ENCODE measurements at regions not wholly inside any gene's neighbourhood (a gene's known extent, or its start where the extent isn't known, plus 50 kb on each side); places are given as distances from the start of the nearest gene placed in this dataset.

DNA sequence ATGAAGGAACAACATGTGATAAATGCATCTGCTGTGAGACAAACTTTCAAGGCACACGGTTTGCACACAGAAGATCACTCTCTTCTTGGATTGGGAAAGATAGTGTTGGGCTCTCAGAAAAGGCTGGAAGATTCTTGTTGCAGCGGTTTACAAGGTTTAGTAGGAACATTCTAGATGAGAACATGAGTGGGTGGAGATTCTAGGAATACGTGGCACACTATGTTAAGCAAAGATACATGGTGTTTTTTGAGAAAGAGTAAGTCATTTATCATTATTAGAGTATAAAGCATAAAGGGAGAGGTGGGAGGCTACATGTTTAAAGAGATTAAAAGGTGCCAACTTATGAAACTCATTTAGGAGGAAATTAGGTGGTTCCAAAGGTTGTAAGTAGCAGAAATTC is 348.8 kb upstream of the HS3ST1 start:
- TF ChIP-seq, protein P1, sequence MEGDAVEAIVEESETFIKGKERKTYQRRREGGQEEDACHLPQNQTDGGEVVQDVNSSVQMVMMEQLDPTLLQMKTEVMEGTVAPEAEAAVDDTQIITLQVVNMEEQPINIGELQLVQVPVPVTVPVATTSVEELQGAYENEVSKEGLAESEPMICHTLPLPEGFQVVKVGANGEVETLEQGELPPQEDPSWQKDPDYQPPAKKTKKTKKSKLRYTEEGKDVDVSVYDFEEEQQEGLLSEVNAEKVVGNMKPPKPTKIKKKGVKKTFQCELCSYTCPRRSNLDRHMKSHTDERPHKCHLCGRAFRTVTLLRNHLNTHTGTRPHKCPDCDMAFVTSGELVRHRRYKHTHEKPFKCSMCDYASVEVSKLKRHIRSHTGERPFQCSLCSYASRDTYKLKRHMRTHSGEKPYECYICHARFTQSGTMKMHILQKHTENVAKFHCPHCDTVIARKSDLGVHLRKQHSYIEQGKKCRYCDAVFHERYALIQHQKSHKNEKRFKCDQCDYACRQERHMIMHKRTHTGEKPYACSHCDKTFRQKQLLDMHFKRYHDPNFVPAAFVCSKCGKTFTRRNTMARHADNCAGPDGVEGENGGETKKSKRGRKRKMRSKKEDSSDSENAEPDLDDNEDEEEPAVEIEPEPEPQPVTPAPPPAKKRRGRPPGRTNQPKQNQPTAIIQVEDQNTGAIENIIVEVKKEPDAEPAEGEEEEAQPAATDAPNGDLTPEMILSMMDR (conservative IDR thresholded peaks at IDR 0.05; ENCODE audit: low read depth, low read length), result no peak
- TF ChIP-seq EZH2 (IDR thresholded peaks at IDR 0.05; ENCODE audit: low read length, unreplicated experiment) (no peak), EZH2phosphoT487 (IDR thresholded peaks at IDR 0.05; ENCODE audit: borderline replicate concordance, low read length) (no peak)

Data from PC-3 (cell line).